ENCODE measurements at regions not wholly inside any gene's neighbourhood (a gene's known extent, or its start where the extent isn't known, plus 50 kb on each side); places are given as distances from the start of the nearest gene placed in this dataset.

DNA sequence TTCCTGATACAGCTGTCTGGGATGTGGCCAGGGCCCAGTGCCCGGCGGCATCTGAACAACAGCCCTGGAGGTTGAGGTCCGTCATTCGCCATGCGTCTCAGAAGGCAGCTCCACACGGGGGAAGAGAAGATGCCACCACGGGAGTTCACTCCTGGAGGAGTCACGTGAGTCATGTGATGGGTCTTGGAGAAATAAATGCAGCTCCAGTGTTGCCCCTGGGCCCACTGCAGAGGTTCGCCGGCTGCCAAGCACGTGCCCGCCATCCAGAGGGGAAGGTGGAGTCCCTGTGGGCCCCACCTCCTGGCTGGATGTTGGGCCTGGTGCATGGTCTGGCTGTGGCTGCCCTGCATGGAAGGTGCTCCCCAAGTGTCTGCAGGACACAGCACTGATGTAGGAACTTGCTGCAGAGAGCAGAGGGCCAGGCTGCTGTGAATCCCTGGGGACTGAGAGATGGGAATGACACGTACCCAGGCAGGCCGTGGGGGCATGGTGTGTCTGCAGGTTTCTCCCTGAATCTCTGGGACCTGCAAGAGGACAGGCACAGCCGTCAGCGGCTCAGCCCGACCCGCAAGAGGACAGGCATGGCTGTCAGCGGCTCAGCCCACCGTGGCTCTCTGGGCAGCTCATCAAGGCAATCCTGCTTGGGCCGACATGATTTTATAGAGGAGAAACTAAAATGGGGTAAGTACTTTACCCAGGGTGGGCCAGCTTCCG is 418.3 kb upstream of the IRX4 start:
- 89 to 93% methylated on average over 21 to 22 of the region's 22 CpGs for WGBS, 2 donors
- H3K4me3 ChIP-seq (ENCODE audit: low read depth, poor library complexity, severe bottlenecking), result no peak overlapping the region
- no peak for TF ChIP-seq POLR2A (IDR thresholded peaks at IDR 0.05)
- TF ChIP-seq, protein P1, sequence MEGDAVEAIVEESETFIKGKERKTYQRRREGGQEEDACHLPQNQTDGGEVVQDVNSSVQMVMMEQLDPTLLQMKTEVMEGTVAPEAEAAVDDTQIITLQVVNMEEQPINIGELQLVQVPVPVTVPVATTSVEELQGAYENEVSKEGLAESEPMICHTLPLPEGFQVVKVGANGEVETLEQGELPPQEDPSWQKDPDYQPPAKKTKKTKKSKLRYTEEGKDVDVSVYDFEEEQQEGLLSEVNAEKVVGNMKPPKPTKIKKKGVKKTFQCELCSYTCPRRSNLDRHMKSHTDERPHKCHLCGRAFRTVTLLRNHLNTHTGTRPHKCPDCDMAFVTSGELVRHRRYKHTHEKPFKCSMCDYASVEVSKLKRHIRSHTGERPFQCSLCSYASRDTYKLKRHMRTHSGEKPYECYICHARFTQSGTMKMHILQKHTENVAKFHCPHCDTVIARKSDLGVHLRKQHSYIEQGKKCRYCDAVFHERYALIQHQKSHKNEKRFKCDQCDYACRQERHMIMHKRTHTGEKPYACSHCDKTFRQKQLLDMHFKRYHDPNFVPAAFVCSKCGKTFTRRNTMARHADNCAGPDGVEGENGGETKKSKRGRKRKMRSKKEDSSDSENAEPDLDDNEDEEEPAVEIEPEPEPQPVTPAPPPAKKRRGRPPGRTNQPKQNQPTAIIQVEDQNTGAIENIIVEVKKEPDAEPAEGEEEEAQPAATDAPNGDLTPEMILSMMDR (IDR thresholded peaks at IDR 0.05), result no peak
- DNase-seq (ENCODE audit: low spot score in 2 of 2), result peak in 1 of 2 donors; percentile 56
- intact Hi-C loops (cut with DNase I; ENCODE audit: low total_unique reads), result no loop called here

DNA sequence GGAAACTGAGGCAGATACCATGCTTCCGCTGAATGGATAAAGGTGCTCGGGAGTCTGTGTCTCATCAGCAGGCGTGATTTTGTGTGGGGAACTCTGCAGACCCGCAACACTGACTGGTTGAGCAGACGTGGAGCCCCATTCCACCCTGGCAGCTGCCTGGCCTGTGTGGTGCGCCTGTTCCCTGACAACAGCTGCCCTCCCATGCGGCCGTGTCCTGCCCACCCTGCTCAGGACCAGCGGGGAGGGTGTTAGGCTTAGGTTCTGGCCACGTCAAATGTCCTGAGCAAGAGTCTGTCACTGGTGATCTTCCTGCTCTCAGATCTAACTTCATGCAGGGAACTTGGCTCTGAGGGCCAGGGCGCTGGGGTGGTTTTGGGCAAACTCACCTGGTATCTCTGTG is 417.7 kb upstream of the IRX4 start:
- TF ChIP-seq POLR2A (IDR thresholded peaks at IDR 0.05), result no peak
- TF ChIP-seq, protein P1 (IDR thresholded peaks at IDR 0.05), result no peak
- DNase-seq (ENCODE audit: low spot score in 2 of 2), result peak in 1 of 2 donors; percentile 76
- 92 to 95% methylated on average over 6 to 11 of the region's 11 CpGs for WGBS, 2 donors
- intact Hi-C loops (cut with DNase I; ENCODE audit: low total_unique reads), result no loop called here
- H3K4me3 ChIP-seq (ENCODE audit: low read depth, poor library complexity, severe bottlenecking), result no peak overlapping the region

DNA sequence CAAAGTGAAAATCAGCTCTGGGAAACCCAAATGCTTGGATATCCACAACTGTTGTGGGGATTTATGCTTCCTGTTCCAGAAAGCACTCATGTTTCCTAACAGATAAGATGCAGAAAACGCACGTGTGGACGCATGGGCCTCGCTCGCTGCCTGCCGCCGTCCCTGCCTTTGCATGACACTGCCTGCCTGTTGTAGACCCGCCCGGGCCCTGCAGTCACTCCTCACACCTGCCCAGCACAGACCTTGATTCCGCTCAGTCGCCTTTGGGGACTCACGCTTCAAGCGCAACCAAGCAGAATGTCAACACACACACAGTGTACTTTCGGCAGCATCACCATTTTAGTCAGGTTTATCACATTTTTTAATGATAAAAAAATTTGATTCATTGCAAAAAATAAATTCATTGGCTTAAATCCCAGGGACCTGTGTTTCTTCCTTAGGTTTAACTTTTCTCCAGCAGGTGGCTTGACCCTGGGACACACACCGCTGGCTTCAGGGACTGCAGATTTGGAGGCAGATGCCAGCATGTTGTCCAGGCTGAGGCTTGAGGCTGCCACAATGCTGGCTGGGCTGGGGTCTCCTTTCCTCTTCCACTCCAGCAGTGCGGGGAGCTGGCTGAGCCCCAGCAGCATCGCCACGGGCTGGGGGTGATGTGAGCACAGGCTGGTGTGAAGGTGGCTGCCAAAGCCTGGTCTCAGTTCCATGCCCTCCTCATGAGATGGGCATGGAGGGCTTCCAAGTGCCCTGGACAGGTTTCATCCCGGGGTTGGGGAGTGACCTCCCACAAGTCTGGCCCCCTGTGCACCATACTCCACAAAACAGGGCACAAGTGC is 416.9 kb upstream of the IRX4 start:
- peak in 1 of 2 donors; percentile 78 for DNase-seq (ENCODE audit: low spot score in 2 of 2)
- H3K4me3 ChIP-seq (ENCODE audit: low read depth, poor library complexity, severe bottlenecking), result no peak overlapping the region
- TF ChIP-seq, protein P1 (IDR thresholded peaks at IDR 0.05), result no peak
- no peak for TF ChIP-seq POLR2A (IDR thresholded peaks at IDR 0.05)
- WGBS, 2 donors, result 61 to 70% methylated on average over 16 to 19 of the region's 19 CpGs
- intact Hi-C loops (cut with DNase I; ENCODE audit: low total_unique reads), result no loop called here

DNA sequence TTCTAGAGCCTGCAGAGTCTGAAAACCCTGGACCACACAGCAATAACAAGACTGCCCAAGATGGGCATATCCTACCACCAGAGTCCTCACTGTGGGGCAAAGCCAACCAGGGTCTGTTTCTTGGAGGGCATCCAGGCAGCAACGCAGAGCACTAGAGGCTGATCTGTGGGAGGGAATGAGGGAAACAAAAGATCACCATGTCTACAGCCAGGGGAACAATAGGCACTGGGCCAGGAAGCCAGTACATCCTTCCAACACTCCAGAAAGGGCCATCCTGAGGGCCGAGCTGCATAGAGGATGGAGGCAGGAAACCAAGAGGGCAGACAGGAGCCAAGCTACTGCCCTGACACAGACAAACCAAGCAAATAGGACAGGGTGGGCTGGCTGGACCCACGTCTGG is 416.1 kb upstream of the IRX4 start:
- WGBS, 2 donors, result 37 to 40% methylated on average over 3 of the region's 3 CpGs
- TF ChIP-seq, protein P1 (IDR thresholded peaks at IDR 0.05), result no peak
- no peak for TF ChIP-seq POLR2A (IDR thresholded peaks at IDR 0.05)
- no peak overlapping the region for H3K4me3 ChIP-seq (ENCODE audit: low read depth, poor library complexity, severe bottlenecking)
- intact Hi-C loops (cut with DNase I; ENCODE audit: low total_unique reads), result no loop called here
- DNase-seq (ENCODE audit: low spot score in 2 of 2), result peak in 1 of 2 donors; percentile 50

DNA sequence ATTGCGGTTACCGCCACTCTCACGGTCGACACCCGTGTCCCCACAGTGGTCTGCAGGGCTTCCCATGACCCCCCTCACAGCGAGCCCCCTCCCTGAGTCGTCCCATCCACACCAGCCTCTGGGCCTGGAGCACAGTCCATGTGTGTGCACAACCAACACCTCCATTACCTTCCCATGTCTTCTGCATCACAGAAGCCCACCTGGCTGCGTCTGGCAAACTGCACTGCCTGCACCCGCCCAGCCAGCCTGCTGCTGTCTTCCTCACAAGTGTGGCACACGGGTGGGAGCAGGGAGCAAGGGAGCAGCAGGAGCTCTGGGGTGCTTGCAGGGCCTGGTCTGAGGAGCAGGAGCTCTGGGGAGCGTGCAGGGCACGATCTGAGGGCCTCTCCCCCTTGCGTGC is 415.3 kb upstream of the IRX4 start:
- no peak overlapping the region for H3K4me3 ChIP-seq (ENCODE audit: low read depth, poor library complexity, severe bottlenecking)
- DNase-seq (ENCODE audit: low spot score in 2 of 2), result peak in 1 of 2 donors; percentile 74
- intact Hi-C loops (cut with DNase I; ENCODE audit: low total_unique reads), result no loop called here
- TF ChIP-seq, protein P1 (IDR thresholded peaks at IDR 0.05), result no peak
- TF ChIP-seq POLR2A (IDR thresholded peaks at IDR 0.05), result no peak
- WGBS, 2 donors, result 88% methylated on average over 13 of the region's 13 CpGs

Data from lower leg skin (tissue), 4 donors.